ENCODE measurements at regions not wholly inside any gene's neighbourhood (a gene's known extent, or its start where the extent isn't known, plus 50 kb on each side); places are given as distances from the start of the nearest gene placed in this dataset.

- TF ChIP-seq CTCF (IDR thresholded peaks at IDR 0.05; ENCODE audit: borderline replicate concordance, extremely low read depth, low read length, poor library complexity, severe bottlenecking) (no peak), EZH2 (IDR thresholded peaks at IDR 0.05; ENCODE audit: borderline replicate concordance, low read depth, low read length, severe bottlenecking) (no peak)
These were observed 196.8 kb downstream of the ANXA1 start for GRCh38 chr9:73348471-73348870.
